Gastroesophageal sphincter (tissue), 3 donors: ENCODE measurements at regions not wholly inside any gene's neighbourhood (a gene's known extent, or its start where the extent isn't known, plus 50 kb on each side); places are given as distances from the start of the nearest gene placed in this dataset.

Experiments used
- EP300 ChIP-seq: sonication (generic); formaldehyde crosslinking; IDR thresholded peaks from one replicate; pipeline ENCODE4 v1.6.1; 2017; ENCODE audit warnings: antibody characterized with exemption, mild to moderate bottlenecking
- POLR2A ChIP-seq, 2 donors: fragments of 450-650 bp; IDR thresholded peaks; one replicate each; pipeline ENCODE4 v1.6.1; 2017; ENCODE audit warnings: antibody characterized with exemption in 2 of 2, mild to moderate bottlenecking in 2 of 2, moderate library complexity in 1 of 2
- TF ChIP-seq, protein P1 (sequence below), 4 experiments: fragments of 200-600 bp in 2 of 4; fragments of 450-650 bp in 2 of 4; sonication (generic) in 1 of 4; IDR thresholded peaks; one replicate each; pipeline ENCODE4 v1.5.1; 2017 to 2019; ENCODE audit warnings: antibody characterized with exemption in 4 of 4, mild to moderate bottlenecking in 2 of 4, moderate library complexity in 2 of 4

DNA sequence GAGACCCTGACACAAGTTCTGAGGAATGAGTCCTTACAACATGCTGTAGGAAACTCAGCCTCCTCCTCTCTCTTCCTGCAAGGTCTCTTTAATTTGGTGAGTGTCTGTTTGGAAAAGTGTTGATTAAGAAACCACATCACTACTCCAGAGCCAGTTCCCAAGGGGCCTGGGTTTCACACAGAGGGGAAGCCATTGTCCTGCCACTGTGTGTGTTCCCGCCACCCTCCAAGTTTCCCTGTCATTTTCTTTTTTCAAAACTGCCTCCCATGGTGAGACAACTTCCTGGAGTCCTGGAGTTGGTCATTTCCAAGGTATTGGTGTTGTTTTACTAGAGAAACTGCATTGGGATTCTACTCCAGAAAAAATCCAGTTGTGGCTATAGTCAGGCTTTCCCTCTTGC is 232.0 kb upstream of the PARD3B start:
- TF ChIP-seq, protein P1, sequence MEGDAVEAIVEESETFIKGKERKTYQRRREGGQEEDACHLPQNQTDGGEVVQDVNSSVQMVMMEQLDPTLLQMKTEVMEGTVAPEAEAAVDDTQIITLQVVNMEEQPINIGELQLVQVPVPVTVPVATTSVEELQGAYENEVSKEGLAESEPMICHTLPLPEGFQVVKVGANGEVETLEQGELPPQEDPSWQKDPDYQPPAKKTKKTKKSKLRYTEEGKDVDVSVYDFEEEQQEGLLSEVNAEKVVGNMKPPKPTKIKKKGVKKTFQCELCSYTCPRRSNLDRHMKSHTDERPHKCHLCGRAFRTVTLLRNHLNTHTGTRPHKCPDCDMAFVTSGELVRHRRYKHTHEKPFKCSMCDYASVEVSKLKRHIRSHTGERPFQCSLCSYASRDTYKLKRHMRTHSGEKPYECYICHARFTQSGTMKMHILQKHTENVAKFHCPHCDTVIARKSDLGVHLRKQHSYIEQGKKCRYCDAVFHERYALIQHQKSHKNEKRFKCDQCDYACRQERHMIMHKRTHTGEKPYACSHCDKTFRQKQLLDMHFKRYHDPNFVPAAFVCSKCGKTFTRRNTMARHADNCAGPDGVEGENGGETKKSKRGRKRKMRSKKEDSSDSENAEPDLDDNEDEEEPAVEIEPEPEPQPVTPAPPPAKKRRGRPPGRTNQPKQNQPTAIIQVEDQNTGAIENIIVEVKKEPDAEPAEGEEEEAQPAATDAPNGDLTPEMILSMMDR (IDR thresholded peaks at IDR 0.05): no peak
- TF ChIP-seq POLR2A (IDR thresholded peaks at IDR 0.05): no peak
- no peak for TF ChIP-seq EP300
